ENCODE measurements at regions not wholly inside any gene's neighbourhood (a gene's known extent, or its start where the extent isn't known, plus 50 kb on each side); places are given as distances from the start of the nearest gene placed in this dataset.

DNA sequence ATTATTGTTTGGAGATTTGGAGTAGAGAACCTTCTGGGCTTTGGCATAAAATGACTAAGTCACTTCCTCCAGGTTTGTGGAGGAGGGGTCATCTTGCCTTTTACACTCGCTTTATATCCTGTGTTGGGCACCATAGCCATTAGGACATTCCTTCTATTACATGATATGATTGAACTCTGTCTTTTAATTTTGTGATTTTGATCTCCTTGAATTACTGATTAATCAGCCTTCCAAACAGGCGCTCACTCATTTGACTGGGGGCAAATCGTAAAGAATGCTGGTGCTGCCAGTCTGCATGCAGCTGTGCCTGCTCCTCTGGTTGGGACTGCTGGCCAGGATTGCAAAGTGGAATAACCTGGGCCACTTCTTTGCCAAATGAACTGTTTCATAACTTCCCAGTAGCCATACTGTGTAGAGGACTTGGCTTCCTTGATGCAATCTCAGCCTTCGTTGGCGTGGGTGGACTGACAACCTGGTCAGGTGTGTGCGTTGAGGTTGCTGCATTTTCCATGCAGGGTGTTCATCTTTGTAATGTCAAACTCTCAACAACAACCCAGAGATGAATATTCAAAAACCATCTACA is 65.9 kb upstream of the RAB11FIP2 start:
- no peaks in the 10 kb centered on the region for H3K27me3 ChIP-seq (ENCODE audit: insufficient read depth)
- no peak overlapping the region for H2AFZ ChIP-seq (ENCODE audit: low read depth)
- DNase-seq, result no peak
- H3F3A ChIP-seq (replicated peaks; ENCODE audit: insufficient read depth), result no peaks in the 10 kb centered on the region
- ChIA-PET CTCF (no interaction called here), POLR2A (no interaction called here)
- 75% methylated on average over 6 of the region's 6 CpGs for WGBS (ENCODE audit: low lambda C conversion rate)
- no peaks in the 10 kb centered on the region for H4K20me1 ChIP-seq (ENCODE audit: insufficient read depth)
- no peak overlapping the region for H3K27ac ChIP-seq (ENCODE audit: low read depth in 2 of 2, low read length in 1 of 2)
- no peaks in the 10 kb centered on the region for H3K9me3 ChIP-seq
- peaks cover 0 to 18% of the 10 kb centered on the region in 2 experiments; a peak in 2 of 4 replicates for H3K4me1 ChIP-seq (ENCODE audit: control insufficient read depth in 1 of 2, insufficient read depth in 2 of 2, low read depth in 1 of 2, low read length in 1 of 2)
- H3K4me3 ChIP-seq (ENCODE audit: low read depth in 2 of 2, low read length in 1 of 2), result no peak overlapping the region
- TF ChIP-seq TAF1 (IDR thresholded peaks at IDR 0.05; ENCODE audit: borderline replicate concordance, low read depth, low read length), result no peak
- TF ChIP-seq FOSL2 (IDR thresholded peaks at IDR 0.05; ENCODE audit: borderline replicate concordance, low read depth), result no peak
- no peak for TF ChIP-seq NRF1 (IDR thresholded peaks at IDR 0.05; ENCODE audit: low read depth, low read length)
- no peak for TF ChIP-seq RCOR1 (IDR thresholded peaks at IDR 0.05; ENCODE audit: low read length)
- TF ChIP-seq EP300 (IDR thresholded peaks at IDR 0.05; ENCODE audit: borderline replicate concordance in 1 of 2, low read depth in 1 of 2, low read length in 1 of 2), result no peak
- TF ChIP-seq EZH2phosphoT487 (IDR thresholded peaks at IDR 0.05; ENCODE audit: borderline replicate concordance, low read depth), result no peak
- no peak for TF ChIP-seq ELF1 (IDR thresholded peaks at IDR 0.05)
- TF ChIP-seq, protein P1, sequence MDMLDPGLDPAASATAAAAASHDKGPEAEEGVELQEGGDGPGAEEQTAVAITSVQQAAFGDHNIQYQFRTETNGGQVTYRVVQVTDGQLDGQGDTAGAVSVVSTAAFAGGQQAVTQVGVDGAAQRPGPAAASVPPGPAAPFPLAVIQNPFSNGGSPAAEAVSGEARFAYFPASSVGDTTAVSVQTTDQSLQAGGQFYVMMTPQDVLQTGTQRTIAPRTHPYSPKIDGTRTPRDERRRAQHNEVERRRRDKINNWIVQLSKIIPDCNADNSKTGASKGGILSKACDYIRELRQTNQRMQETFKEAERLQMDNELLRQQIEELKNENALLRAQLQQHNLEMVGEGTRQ (IDR thresholded peaks at IDR 0.05; ENCODE audit: borderline replicate concordance, low read depth, low read length), result no peak
- TF ChIP-seq, protein P2, sequence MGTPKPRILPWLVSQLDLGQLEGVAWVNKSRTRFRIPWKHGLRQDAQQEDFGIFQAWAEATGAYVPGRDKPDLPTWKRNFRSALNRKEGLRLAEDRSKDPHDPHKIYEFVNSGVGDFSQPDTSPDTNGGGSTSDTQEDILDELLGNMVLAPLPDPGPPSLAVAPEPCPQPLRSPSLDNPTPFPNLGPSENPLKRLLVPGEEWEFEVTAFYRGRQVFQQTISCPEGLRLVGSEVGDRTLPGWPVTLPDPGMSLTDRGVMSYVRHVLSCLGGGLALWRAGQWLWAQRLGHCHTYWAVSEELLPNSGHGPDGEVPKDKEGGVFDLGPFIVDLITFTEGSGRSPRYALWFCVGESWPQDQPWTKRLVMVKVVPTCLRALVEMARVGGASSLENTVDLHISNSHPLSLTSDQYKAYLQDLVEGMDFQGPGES (IDR thresholded peaks at IDR 0.05; ENCODE audit: low read depth, low read length), result no peak
- TF ChIP-seq JUND (IDR thresholded peaks at IDR 0.05), result no peak
- no peak for TF ChIP-seq TEAD4 (IDR thresholded peaks at IDR 0.05; ENCODE audit: borderline replicate concordance, insufficient read depth)
- H3K9ac ChIP-seq, result no peak overlapping the region
- H3K36me3 ChIP-seq (replicated peaks in 1 of 2; ENCODE audit: control insufficient read depth in 1 of 2, insufficient read depth in 2 of 2, low read length in 1 of 2), result no peaks in the 10 kb centered on the region
- no peaks in the 10 kb centered on the region for H3K9me2 ChIP-seq
- H3K79me2 ChIP-seq (ENCODE audit: insufficient read depth), result no peaks in the 10 kb centered on the region
- no peak overlapping the region for H3K4me2 ChIP-seq

DNA sequence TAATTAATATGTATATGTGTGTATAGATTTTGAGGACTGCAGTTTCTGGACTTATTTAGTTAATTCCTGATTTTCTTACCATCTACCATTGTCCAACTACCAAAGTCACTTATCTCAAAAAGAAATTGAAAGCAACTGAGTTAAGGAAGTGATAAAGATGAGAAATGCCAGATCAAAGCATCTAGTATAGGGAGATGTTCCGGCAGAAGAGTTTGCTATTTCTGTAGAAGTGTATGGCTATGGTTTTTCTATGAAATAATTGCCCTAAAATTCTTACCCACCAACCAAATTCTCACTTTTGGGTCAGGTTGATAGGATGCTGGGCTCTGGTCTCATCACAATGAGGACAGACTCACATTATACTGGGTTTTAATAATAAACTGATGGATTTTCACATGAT is 64.0 kb upstream of the RAB11FIP2 start:
- no peaks in the 10 kb centered on the region for H3K79me2 ChIP-seq (ENCODE audit: insufficient read depth)
- TF ChIP-seq NRF1 (IDR thresholded peaks at IDR 0.05; ENCODE audit: low read depth, low read length), result no peak
- no peak for TF ChIP-seq RXRA (IDR thresholded peaks at IDR 0.05; ENCODE audit: borderline replicate concordance, low read depth)
- TF ChIP-seq YY1 (IDR thresholded peaks at IDR 0.05; ENCODE audit: low read depth), result no peak
- no peak for TF ChIP-seq GABPA (IDR thresholded peaks at IDR 0.05; ENCODE audit: low read depth)
- TF ChIP-seq, protein P3, sequence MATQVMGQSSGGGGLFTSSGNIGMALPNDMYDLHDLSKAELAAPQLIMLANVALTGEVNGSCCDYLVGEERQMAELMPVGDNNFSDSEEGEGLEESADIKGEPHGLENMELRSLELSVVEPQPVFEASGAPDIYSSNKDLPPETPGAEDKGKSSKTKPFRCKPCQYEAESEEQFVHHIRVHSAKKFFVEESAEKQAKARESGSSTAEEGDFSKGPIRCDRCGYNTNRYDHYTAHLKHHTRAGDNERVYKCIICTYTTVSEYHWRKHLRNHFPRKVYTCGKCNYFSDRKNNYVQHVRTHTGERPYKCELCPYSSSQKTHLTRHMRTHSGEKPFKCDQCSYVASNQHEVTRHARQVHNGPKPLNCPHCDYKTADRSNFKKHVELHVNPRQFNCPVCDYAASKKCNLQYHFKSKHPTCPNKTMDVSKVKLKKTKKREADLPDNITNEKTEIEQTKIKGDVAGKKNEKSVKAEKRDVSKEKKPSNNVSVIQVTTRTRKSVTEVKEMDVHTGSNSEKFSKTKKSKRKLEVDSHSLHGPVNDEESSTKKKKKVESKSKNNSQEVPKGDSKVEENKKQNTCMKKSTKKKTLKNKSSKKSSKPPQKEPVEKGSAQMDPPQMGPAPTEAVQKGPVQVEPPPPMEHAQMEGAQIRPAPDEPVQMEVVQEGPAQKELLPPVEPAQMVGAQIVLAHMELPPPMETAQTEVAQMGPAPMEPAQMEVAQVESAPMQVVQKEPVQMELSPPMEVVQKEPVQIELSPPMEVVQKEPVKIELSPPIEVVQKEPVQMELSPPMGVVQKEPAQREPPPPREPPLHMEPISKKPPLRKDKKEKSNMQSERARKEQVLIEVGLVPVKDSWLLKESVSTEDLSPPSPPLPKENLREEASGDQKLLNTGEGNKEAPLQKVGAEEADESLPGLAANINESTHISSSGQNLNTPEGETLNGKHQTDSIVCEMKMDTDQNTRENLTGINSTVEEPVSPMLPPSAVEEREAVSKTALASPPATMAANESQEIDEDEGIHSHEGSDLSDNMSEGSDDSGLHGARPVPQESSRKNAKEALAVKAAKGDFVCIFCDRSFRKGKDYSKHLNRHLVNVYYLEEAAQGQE (IDR thresholded peaks at IDR 0.05; ENCODE audit: low read depth, low read length), result no peak
- no peak for TF ChIP-seq MEF2A (IDR thresholded peaks at IDR 0.05; ENCODE audit: borderline replicate concordance, low read depth)
- TF ChIP-seq, protein P4, sequence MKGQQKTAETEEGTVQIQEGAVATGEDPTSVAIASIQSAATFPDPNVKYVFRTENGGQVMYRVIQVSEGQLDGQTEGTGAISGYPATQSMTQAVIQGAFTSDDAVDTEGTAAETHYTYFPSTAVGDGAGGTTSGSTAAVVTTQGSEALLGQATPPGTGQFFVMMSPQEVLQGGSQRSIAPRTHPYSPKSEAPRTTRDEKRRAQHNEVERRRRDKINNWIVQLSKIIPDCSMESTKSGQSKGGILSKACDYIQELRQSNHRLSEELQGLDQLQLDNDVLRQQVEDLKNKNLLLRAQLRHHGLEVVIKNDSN (IDR thresholded peaks at IDR 0.05; ENCODE audit: borderline replicate concordance, low read depth), result no peak
- no peak for TF ChIP-seq FOXM1 (IDR thresholded peaks at IDR 0.05; ENCODE audit: low read depth)
- TF ChIP-seq RFX5 (IDR thresholded peaks at IDR 0.05; ENCODE audit: low read length), result no peak
- no peak for TF ChIP-seq POLR2AphosphoS5 (IDR thresholded peaks at IDR 0.05; ENCODE audit: low read depth, low read length)
- TF ChIP-seq, protein P1 (IDR thresholded peaks at IDR 0.05; ENCODE audit: borderline replicate concordance, low read depth, low read length), result no peak

More for the DNA sequence above, 64.0 kb upstream of the RAB11FIP2 start:
- Histone ChIP-seq H3K9me2 (no peaks in the 10 kb centered on the region), H3K36me3 (replicated peaks in 1 of 2; ENCODE audit: control insufficient read depth in 1 of 2, insufficient read depth in 2 of 2, low read length in 1 of 2) (no peaks in the 10 kb centered on the region), H3K4me3 (ENCODE audit: low read depth in 2 of 2, low read length in 1 of 2) (no peak overlapping the region), H3K9ac (no peak overlapping the region), H3K27ac (ENCODE audit: low read depth in 2 of 2, low read length in 1 of 2) (no peak overlapping the region), H3F3A (replicated peaks; ENCODE audit: insufficient read depth) (no peaks in the 10 kb centered on the region), H3K4me1 (ENCODE audit: control insufficient read depth in 1 of 2, insufficient read depth in 2 of 2, low read depth in 1 of 2, low read length in 1 of 2) (peaks cover 0 to 10% of the 10 kb centered on the region in 2 experiments; a peak in 2 of 4 replicates), H3K9me3 (no peaks in the 10 kb centered on the region), H3K27me3 (ENCODE audit: insufficient read depth) (no peaks in the 10 kb centered on the region), H4K20me1 (ENCODE audit: insufficient read depth) (no peaks in the 10 kb centered on the region), H3K4me2 (no peak overlapping the region), H2AFZ (ENCODE audit: low read depth) (no peak overlapping the region)
- WGBS (ENCODE audit: low lambda C conversion rate), result 66% methylated on average over 1 of the region's 1 CpG
- no peak for DNase-seq
- ChIA-PET CTCF (no interaction called here), POLR2A (no interaction called here)

All from SK-N-SH (cell line).